ENCODE measurements at regions not wholly inside any gene's neighbourhood (a gene's known extent, or its start where the extent isn't known, plus 50 kb on each side); places are given as distances from the start of the nearest gene placed in this dataset.

GRCh38 chr1:239840790-239841189 is 250.9 kb upstream of the FMN2 start:
- no peak for TF ChIP-seq CTCF (IDR thresholded peaks at IDR 0.05)
- TF ChIP-seq POLR2A (IDR thresholded peaks at IDR 0.05), result no peak
